Activated naive CD8-positive, alpha-beta T cell treated with anti-CD3 and anti-CD28 coated beads, Interleukin-2, amount 50 U/mL, for 24 hours (primary cell): ENCODE measurements at regions not wholly inside any gene's neighbourhood (a gene's known extent, or its start where the extent isn't known, plus 50 kb on each side); places are given as distances from the start of the nearest gene placed in this dataset.

Experiments used
- ATAC-seq: fragments of 150-1000 bp; cut with Tn5 transposase; one replicate; pipeline ENCODE4 v1.10.0; 2021
- DNase-seq: peaks from one replicate; pipeline ENCODE4 v3.0.0; 2021
- H3K27ac Mint-ChIP-seq: one replicate; pipeline ENCODE4 v1.8.0; 2021; ENCODE audit warnings: mild to moderate bottlenecking, mixed read lengths
- H3K27me3 Mint-ChIP-seq: one replicate; pipeline ENCODE4 v1.8.0; 2021; ENCODE audit warnings: mixed read lengths
- H3K36me3 Mint-ChIP-seq: one replicate; pipeline ENCODE4 v1.8.0; 2021; ENCODE audit warnings: low read depth, mixed read lengths
- H3K4me1 Mint-ChIP-seq: one replicate; pipeline ENCODE4 v1.8.0; 2021; ENCODE audit warnings: mixed read lengths
- H3K4me3 Mint-ChIP-seq: one replicate; pipeline ENCODE4 v1.8.0; 2021; ENCODE audit warnings: mild to moderate bottlenecking, moderate library complexity, mixed read lengths
- H3K9me3 Mint-ChIP-seq: one replicate; pipeline ENCODE4 v1.8.0; 2021; ENCODE audit warnings: mixed read lengths

DNA sequence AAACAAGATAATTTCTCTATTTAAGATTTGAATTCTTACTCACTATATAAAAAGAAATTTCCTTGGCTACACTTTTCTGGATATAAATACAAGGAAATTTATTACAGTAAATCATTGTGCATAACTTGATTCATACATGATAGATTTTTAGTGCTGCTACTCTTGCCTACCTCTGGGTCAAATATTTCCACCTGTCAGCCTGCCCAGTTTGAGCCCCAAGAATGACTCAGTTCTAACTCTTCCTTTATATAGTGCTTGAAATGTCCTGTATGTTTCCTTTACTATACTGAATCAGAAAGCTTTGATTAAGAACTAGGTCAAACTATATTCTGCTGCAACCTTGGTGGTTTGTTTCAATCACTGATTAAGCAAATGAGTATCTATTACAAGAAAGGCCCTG is 147.4 kb upstream of the FTMT start:
- H3K36me3 Mint-ChIP-seq, result no peaks in the 10 kb centered on the region
- no peak overlapping the region for H3K27ac Mint-ChIP-seq
- ATAC-seq, result no peak
- no peaks in the 10 kb centered on the region for H3K27me3 Mint-ChIP-seq
- no peak overlapping the region for H3K4me3 Mint-ChIP-seq
- no peaks in the 10 kb centered on the region for H3K9me3 Mint-ChIP-seq
- DNase-seq, result no peak
- no peaks in the 10 kb centered on the region for H3K4me1 Mint-ChIP-seq

- Mint-ChIP-seq H3K27ac (no peak overlapping the region), H3K36me3 (no peaks in the 10 kb centered on the region), H3K4me3 (no peak overlapping the region), H3K9me3 (no peaks in the 10 kb centered on the region), H3K27me3 (no peaks in the 10 kb centered on the region), H3K4me1 (no peaks in the 10 kb centered on the region)
- no peak for DNase-seq
- no peak for ATAC-seq
These were observed 145.0 kb upstream of the FTMT start for GRCh38 chr5:121706686-121707085.

- H3K4me1 Mint-ChIP-seq, result no peaks in the 10 kb centered on the region
- no peaks in the 10 kb centered on the region for H3K36me3 Mint-ChIP-seq
- DNase-seq (no peak), ATAC-seq (no peak)
- no peak overlapping the region for H3K27ac Mint-ChIP-seq
- no peaks in the 10 kb centered on the region for H3K27me3 Mint-ChIP-seq
- H3K9me3 Mint-ChIP-seq, result no peaks in the 10 kb centered on the region
- no peak overlapping the region for H3K4me3 Mint-ChIP-seq
These were observed 144.5 kb upstream of the FTMT start for GRCh38 chr5:121707178-121707577.

DNA sequence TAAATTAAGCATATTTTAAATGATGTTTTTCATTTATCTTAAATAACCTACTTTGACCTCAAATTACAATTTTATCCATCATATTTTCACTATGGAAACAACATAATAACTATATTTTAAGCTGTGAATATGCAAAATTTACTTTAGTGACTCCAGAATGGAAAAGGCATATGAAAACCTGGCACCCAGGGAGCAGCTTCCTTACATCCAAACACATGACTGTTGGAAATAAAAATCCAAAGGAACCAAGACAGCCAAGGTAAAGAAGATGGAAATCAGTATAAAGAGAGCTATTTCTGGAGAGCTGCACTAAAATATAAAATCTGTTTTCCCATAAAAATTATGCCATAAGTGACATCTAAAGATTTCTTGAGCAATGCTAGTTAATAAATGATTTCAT is 140.3 kb upstream of the FTMT start:
- Mint-ChIP-seq H3K36me3 (no peaks in the 10 kb centered on the region), H3K4me1 (no peaks in the 10 kb centered on the region), H3K4me3 (no peak overlapping the region), H3K9me3 (peaks cover 15% of the 10 kb centered on the region), H3K27me3 (no peaks in the 10 kb centered on the region), H3K27ac (no peak overlapping the region)
- DNase-seq, result no peak
- ATAC-seq, result no peak

- no peaks in the 10 kb centered on the region for H3K4me1 Mint-ChIP-seq
- peaks cover 8% of the 10 kb centered on the region for H3K9me3 Mint-ChIP-seq
- no peaks in the 10 kb centered on the region for H3K36me3 Mint-ChIP-seq
- no peaks in the 10 kb centered on the region for H3K27me3 Mint-ChIP-seq
- no peak overlapping the region for H3K4me3 Mint-ChIP-seq
- H3K27ac Mint-ChIP-seq, result no peak overlapping the region
- DNase-seq (no peak), ATAC-seq (no peak)
These were observed 132.4 kb upstream of the FTMT start for GRCh38 chr5:121719255-121719654.

- Mint-ChIP-seq H3K27ac (no peak overlapping the region), H3K36me3 (no peaks in the 10 kb centered on the region), H3K4me1 (no peaks in the 10 kb centered on the region), H3K4me3 (no peak overlapping the region), H3K27me3 (no peaks in the 10 kb centered on the region), H3K9me3 (no peaks in the 10 kb centered on the region)
- DNase-seq (no peak), ATAC-seq (no peak)
These were observed 126.2 kb upstream of the FTMT start for GRCh38 chr5:121725450-121725849.

DNA sequence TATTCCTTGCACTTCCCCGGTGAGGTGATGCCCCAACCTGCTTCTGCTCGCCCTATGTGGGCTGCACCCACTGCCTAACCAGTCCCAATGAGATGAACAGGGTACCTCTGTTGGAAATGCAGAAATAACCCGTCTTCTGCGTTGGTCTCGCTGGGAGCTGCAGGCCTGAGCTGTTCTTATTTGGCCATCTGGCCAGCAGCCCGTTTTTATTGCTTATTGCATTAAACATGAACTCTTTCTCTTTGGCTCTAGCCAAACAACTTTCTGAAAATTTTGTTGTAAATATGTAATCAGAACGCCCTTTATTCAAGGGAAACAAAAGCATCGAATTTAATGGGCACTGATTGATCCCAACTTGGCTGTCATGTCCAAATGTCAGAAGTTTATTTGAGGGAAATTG is 124.7 kb upstream of the FTMT start:
- H3K36me3 Mint-ChIP-seq, result no peaks in the 10 kb centered on the region
- no peaks in the 10 kb centered on the region for H3K4me1 Mint-ChIP-seq
- ATAC-seq (no peak), DNase-seq (no peak)
- H3K27ac Mint-ChIP-seq, result no peak overlapping the region
- no peak overlapping the region for H3K4me3 Mint-ChIP-seq
- no peaks in the 10 kb centered on the region for H3K27me3 Mint-ChIP-seq
- no peaks in the 10 kb centered on the region for H3K9me3 Mint-ChIP-seq

- no peaks in the 10 kb centered on the region for H3K36me3 Mint-ChIP-seq
- H3K27me3 Mint-ChIP-seq, result no peaks in the 10 kb centered on the region
- no peaks in the 10 kb centered on the region for H3K4me1 Mint-ChIP-seq
- no peak overlapping the region for H3K27ac Mint-ChIP-seq
- ATAC-seq (no peak), DNase-seq (no peak)
- no peaks in the 10 kb centered on the region for H3K9me3 Mint-ChIP-seq
- no peak overlapping the region for H3K4me3 Mint-ChIP-seq
These were observed 120.3 kb upstream of the FTMT start for GRCh38 chr5:121731377-121731776.

DNA sequence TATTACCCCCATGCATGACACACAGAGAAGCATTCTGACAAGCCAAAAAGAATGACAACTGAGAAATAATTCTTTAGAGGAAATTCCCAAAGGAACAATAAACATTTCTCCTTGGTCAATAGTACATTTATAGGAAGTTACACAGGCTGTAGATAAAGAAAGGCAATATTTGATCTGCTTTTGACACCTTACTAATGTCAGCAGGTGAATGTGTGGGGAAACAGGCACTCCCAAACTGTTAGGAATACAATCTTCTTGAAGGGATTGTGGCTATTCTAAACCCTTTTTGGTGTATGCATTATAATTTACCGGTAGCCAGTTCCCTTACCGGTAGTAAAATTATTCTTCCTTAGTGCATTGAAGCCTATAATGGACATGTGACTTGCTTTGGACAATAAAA is 116.1 kb upstream of the FTMT start:
- no peak for DNase-seq
- no peaks in the 10 kb centered on the region for H3K27me3 Mint-ChIP-seq
- no peak overlapping the region for H3K27ac Mint-ChIP-seq
- peaks cover 4% of the 10 kb centered on the region for H3K9me3 Mint-ChIP-seq
- no peak for ATAC-seq
- no peak overlapping the region for H3K4me3 Mint-ChIP-seq
- H3K36me3 Mint-ChIP-seq, result no peaks in the 10 kb centered on the region
- H3K4me1 Mint-ChIP-seq, result no peaks in the 10 kb centered on the region

GRCh38 chr5:121737120-121737519 is 114.6 kb upstream of the FTMT start:
- ATAC-seq, result no peak
- Mint-ChIP-seq H3K36me3 (no peaks in the 10 kb centered on the region), H3K4me3 (no peak overlapping the region), H3K27me3 (no peaks in the 10 kb centered on the region), H3K9me3 (peaks cover 4% of the 10 kb centered on the region), H3K27ac (no peak overlapping the region), H3K4me1 (no peaks in the 10 kb centered on the region)
- DNase-seq, result no peak

DNA sequence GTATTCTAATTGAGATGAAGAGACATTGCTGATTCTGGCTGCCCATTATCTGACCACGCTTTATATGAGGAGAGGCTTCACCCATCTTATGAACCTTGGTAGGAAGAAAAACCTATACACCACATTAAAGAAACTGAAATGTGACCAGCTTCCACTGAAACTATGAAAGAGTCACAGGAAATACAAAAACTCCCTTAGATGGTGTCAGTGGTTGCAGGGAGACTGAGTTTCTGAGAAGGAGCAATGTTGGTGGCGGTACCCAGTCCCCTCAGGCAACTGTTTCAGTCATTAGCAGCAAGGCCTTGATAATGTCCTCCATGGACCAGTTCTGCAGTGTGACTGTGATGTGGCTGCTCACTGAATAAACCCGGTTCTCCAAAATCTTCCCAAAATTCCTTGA is 110.5 kb upstream of the FTMT start:
- H3K27me3 Mint-ChIP-seq, result no peaks in the 10 kb centered on the region
- no peak overlapping the region for H3K4me3 Mint-ChIP-seq
- H3K36me3 Mint-ChIP-seq, result no peaks in the 10 kb centered on the region
- peaks cover 4% of the 10 kb centered on the region for H3K9me3 Mint-ChIP-seq
- no peaks in the 10 kb centered on the region for H3K4me1 Mint-ChIP-seq
- DNase-seq (no peak), ATAC-seq (no peak)
- no peak overlapping the region for H3K27ac Mint-ChIP-seq

DNA sequence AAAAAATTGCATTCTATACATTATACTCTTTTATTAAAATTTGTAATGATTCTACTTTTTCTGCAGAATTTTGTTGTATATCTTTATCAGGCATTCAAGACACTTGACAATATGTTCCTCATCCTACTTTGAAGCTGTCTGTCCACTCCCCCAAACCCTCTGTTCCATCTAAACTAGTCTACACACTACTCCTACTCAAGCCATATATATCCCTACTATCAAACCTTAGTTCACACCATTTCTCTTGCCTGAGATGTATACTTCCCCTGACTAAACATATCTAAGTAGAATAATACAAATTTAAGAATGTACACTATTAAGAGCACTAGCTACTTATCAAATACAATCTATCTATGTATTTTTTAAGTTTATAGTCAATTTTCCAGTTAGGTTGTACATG is 107.1 kb upstream of the FTMT start:
- H3K9me3 Mint-ChIP-seq, result peaks cover 3% of the 10 kb centered on the region
- no peak overlapping the region for H3K27ac Mint-ChIP-seq
- ATAC-seq (no peak), DNase-seq (no peak)
- no peaks in the 10 kb centered on the region for H3K27me3 Mint-ChIP-seq
- no peaks in the 10 kb centered on the region for H3K36me3 Mint-ChIP-seq
- no peak overlapping the region for H3K4me3 Mint-ChIP-seq
- H3K4me1 Mint-ChIP-seq, result no peaks in the 10 kb centered on the region

DNA sequence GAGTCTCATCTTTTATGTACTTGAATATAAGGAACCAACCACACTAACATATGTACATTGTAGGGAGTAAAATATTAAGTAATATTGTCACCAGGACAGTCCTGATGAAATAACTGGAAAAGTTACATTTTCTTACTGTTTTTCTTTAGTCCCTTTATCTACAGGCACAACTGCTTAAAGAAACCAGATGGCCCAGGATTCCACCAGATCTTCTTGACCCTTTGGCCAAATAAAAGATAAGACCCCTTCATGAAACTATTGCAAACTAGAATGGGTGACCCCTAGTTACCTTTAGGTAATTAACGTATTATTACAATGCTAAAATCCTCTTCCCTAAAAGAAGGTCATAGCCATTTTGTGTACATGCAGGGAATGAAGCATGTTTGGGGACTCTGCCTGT is 106.3 kb upstream of the FTMT start:
- H3K4me3 Mint-ChIP-seq, result no peak overlapping the region
- ATAC-seq (no peak), DNase-seq (no peak)
- no peaks in the 10 kb centered on the region for H3K36me3 Mint-ChIP-seq
- H3K27me3 Mint-ChIP-seq, result no peaks in the 10 kb centered on the region
- no peak overlapping the region for H3K27ac Mint-ChIP-seq
- H3K4me1 Mint-ChIP-seq, result no peaks in the 10 kb centered on the region
- peaks cover 3% of the 10 kb centered on the region for H3K9me3 Mint-ChIP-seq

DNA sequence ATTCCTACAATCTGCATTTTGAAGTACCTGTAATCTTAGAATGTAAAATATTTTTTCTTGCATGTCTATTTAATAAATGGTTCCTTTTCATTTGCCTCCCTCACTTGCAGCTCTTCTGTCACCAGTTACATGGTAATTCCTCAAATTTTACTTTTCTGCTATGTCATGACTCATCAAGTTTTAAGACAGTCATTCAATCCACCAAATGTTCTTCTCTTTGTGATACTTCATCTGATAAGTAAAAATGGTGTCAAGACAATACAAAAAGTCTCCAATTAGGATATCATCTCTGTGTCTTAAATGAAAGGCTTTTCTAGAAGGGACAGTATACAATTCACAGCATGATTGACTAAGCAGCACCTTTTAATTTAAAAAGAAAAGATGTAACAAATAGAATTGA is 104.9 kb upstream of the FTMT start:
- Mint-ChIP-seq H3K9me3 (peaks cover 3% of the 10 kb centered on the region), H3K27me3 (no peaks in the 10 kb centered on the region), H3K4me1 (no peaks in the 10 kb centered on the region), H3K27ac (no peak overlapping the region), H3K4me3 (no peak overlapping the region), H3K36me3 (no peaks in the 10 kb centered on the region)
- DNase-seq (no peak), ATAC-seq (no peak)

GRCh38 chr5:121748686-121749085 is 103.0 kb upstream of the FTMT start:
- no peak for DNase-seq
- no peak overlapping the region for H3K27ac Mint-ChIP-seq
- H3K36me3 Mint-ChIP-seq, result no peaks in the 10 kb centered on the region
- no peaks in the 10 kb centered on the region for H3K4me1 Mint-ChIP-seq
- no peaks in the 10 kb centered on the region for H3K27me3 Mint-ChIP-seq
- H3K9me3 Mint-ChIP-seq, result peaks cover 3% of the 10 kb centered on the region
- H3K4me3 Mint-ChIP-seq, result no peak overlapping the region
- ATAC-seq, result no peak

DNA sequence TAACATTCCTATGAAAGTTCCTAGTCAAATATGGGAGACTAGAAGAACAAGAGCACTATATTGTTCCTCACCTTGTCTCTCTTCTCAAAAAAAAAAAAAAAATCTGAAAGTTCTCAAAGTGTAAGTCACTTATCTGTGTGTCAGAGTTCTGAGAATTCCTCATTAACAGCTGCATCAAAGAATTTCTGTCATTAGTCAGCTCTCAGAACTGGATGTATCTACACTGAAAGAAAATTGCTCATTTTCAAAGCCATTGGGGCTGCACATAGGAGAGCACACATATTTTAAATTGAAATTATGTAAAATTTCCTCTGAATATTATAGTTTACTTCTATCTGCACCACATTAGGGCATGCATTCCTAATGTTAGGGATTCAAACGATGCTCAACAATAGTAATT is 99.5 kb upstream of the FTMT start:
- no peaks in the 10 kb centered on the region for H3K27me3 Mint-ChIP-seq
- H3K4me3 Mint-ChIP-seq, result no peak overlapping the region
- no peaks in the 10 kb centered on the region for H3K36me3 Mint-ChIP-seq
- H3K27ac Mint-ChIP-seq, result no peak overlapping the region
- H3K9me3 Mint-ChIP-seq, result no peaks in the 10 kb centered on the region
- no peak for DNase-seq
- no peak for ATAC-seq
- no peaks in the 10 kb centered on the region for H3K4me1 Mint-ChIP-seq
